HUES48 (cell line): ENCODE measurements at regions not wholly inside any gene's neighbourhood (a gene's known extent, or its start where the extent isn't known, plus 50 kb on each side); places are given as distances from the start of the nearest gene placed in this dataset.

ENCODE experiments used
- H3K27ac ChIP-seq: one replicate; pipeline ENCODE4 v1.7.0; 2013; ENCODE audit warnings: low read depth, low read length, inconsistent platforms
- H3K27me3 ChIP-seq: 2 replicates; pipeline ENCODE4 v1.6.1; 2013; ENCODE audit warnings: mild to moderate bottlenecking, low read length; ENCODE audit not compliant: control insufficient read depth, insufficient read depth
- H3K36me3 ChIP-seq: 2 replicates; pipeline ENCODE4 v1.6.1; 2013; ENCODE audit warnings: low read length; ENCODE audit not compliant: control insufficient read depth, insufficient read depth
- H3K4me1 ChIP-seq: 2 replicates; pipeline ENCODE4 v1.6.1; 2013; ENCODE audit warnings: mild to moderate bottlenecking, low read length; ENCODE audit not compliant: control insufficient read depth, insufficient read depth
- H3K4me3 ChIP-seq: 2 replicates; pipeline ENCODE4 v1.5.1; 2013; ENCODE audit warnings: mild to moderate bottlenecking, low read depth, low read length
- H3K9ac ChIP-seq: 2 replicates; pipeline ENCODE4 v1.6.1; 2013; ENCODE audit warnings: mild to moderate bottlenecking, low read depth, low read length, moderate library complexity
- H3K9me3 ChIP-seq: 2 replicates; pipeline ENCODE4 v1.6.1; 2013; ENCODE audit warnings: low read length; ENCODE audit not compliant: control insufficient read depth, insufficient read depth

GRCh38 chrX:104310090-104310489 lies 55.4 kb upstream of the ESX1 start:
- H3K9me3 ChIP-seq = no peaks in the 10 kb centered on the region
- peaks cover 18% of the 10 kb centered on the region for H3K4me1 ChIP-seq
- no peaks in the 10 kb centered on the region for H3K36me3 ChIP-seq
- no peak overlapping the region for H3K27ac ChIP-seq
- no peak overlapping the region for H3K4me3 ChIP-seq
- H3K27me3 ChIP-seq = no peaks in the 10 kb centered on the region
- no peak overlapping the region for H3K9ac ChIP-seq

GRCh38 chrX:104309169-104309568 lies 54.4 kb upstream of the ESX1 start:
- Histone ChIP-seq H3K9ac (no peak overlapping the region), H3K4me3 (no peak overlapping the region), H3K27ac (no peak overlapping the region), H3K9me3 (no peaks in the 10 kb centered on the region), H3K4me1 (peaks cover 18% of the 10 kb centered on the region), H3K27me3 (no peaks in the 10 kb centered on the region), H3K36me3 (no peaks in the 10 kb centered on the region)

- H3K36me3 ChIP-seq = no peaks in the 10 kb centered on the region
- H3K4me3 ChIP-seq = no peak overlapping the region
- peaks cover 18% of the 10 kb centered on the region for H3K4me1 ChIP-seq
- no peak overlapping the region for H3K27ac ChIP-seq
- H3K9ac ChIP-seq = no peak overlapping the region
- H3K27me3 ChIP-seq = no peaks in the 10 kb centered on the region
- no peaks in the 10 kb centered on the region for H3K9me3 ChIP-seq
These were observed 52.6 kb upstream of the ESX1 start for GRCh38 chrX:104307341-104307740.

DNA sequence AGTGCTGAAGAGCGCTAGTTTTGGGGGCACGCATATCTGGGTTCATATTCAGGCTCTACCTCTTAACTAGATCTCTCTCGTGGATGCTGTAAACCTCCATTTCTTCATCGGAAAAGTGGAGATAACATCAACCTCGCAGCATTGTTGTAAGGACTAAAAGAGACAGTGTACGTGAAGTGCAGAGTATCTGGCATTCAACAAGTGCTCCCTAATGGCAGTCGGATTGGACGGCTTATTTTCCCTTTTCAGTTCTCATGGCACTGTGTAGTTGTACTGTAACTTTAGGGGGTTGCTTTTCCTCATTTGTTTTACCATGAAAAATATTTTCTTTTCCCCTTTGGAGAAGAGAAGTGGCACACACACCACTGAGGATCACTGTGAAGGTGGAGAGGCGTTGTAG lies 51.4 kb upstream of the ESX1 start:
- Histone ChIP-seq H3K4me3 (no peak overlapping the region), H3K9ac (no peak overlapping the region), H3K4me1 (peaks cover 17% of the 10 kb centered on the region), H3K9me3 (no peaks in the 10 kb centered on the region), H3K27me3 (no peaks in the 10 kb centered on the region), H3K36me3 (no peaks in the 10 kb centered on the region), H3K27ac (no peak overlapping the region)
